Occipital lobe (tissue), 1 donor: ENCODE measurements at regions not wholly inside any gene's neighbourhood (a gene's known extent, or its start where the extent isn't known, plus 50 kb on each side); places are given as distances from the start of the nearest gene placed in this dataset.
"Not testable (repeated sequence)": the region's sequence is repeated elsewhere in the genome, so short reads cannot be mapped to it uniquely, and the experiment has no call there.

Experiments
- DNase-seq: peaks from one replicate; lab custom pipeline; 2025; lab: John Stamatoyannopoulos, UW

GRCh38 chr2:2899826-2900225, 477.8 kb downstream of the EIPR1 start:
- DNase-seq = no peak

GRCh38 chr2:2898744-2899143, 478.9 kb downstream of the EIPR1 start:
- no peak for DNase-seq

DNA sequence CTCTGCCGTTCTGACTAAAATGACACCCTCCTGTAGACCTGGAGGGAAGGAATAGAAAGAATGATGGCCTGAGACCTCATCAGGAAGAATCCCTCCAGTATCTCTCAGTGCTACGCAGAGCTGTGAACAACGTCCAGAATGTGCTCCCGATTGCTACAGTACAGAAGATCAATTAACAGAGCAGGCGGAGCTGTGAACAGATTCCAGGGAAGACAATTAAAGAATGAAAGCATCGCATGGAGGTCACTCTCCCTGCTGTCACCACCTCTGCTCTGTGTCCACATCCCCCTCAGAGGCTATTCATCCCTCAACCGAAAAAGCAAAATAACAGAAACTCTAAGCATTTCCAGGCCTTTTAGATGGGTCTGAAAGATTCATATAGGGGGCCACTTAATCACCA, 481.0 kb downstream of the EIPR1 start:
- no peak for DNase-seq

DNA sequence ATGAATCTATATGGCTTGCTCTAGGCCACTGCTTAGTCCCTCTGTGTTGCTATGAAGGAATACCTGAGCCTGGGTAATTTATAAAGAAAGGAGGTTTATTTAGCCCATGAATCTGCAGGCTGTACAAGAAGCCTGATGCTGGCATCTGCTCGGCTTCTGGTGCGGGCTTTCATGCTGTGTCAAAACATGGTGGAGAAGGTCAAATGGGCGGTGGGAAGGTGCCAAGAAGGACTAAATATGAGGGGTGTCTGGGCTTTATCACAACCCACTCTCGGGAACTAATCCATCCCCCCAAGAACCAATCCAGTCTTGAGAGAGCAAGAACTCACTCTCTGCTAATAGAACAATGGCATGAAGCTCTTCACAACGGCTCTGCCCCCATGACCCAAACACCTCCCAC, 481.6 kb downstream of the EIPR1 start:
- DNase-seq = no peak

DNA sequence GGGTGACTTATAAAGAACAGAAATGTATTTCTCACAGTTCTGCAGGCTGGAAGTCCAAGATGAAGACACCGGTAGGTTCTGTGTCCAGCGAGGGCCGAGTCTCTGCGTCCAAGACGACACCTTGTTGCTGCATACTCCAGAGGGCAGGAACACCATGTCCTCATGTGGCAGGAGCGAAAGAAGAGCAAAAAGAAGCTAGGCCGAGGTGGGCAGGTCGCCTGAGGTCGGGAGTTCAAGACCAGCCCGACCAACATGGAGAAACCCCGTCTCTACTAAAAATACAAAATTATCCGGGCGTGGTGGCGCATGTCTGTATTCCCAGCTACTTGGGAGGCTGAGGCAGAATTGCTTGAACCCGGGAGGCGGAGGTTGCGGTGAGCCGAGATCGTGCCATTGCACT, 483.6 kb downstream of the EIPR1 start:
- not testable (repeated sequence) for DNase-seq

GRCh38 chr2:2892892-2893291, 484.7 kb downstream of the EIPR1 start:
- no peak for DNase-seq

DNA sequence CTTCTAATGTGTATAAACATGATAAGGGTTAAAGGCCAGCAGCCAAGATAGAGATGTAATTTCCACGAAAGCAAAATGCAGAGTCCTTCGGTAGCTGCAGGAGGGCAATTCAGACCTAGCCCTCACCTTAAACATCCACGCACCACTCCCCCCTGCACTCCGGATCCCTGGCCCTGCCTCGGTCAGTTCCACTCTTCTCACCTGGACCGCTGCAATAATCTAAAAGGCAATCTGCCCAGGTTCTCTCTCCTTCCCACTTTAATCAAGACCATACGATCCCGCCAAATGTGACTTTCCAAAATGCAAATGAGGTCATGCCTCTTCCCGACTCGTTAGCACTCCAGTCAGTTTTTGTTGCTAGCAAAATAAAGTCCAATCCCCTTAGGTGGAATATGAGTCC, 485.2 kb downstream of the EIPR1 start:
- DNase-seq = no peak

GRCh38 chr2:2890901-2891300, 486.7 kb downstream of the EIPR1 start:
- no peak for DNase-seq

DNA sequence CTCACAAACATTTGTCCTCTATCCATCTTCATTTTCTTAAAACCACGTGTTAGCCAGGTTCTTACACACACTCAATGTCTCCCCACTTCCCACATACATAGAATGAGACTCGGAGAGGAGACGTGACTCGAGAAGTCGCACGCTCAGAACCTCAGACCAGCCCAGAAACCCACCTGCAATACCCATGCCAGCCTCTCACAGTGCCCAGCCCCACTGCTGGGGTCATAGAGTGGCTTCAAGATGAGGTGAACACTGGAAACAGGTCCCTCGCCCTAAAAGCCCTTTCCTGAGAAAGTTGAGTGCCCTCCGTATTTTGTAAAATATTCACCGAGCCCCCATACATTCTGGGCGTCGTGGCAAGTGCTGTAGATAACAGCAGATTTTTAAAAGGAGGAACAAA, 487.4 kb downstream of the EIPR1 start:
- DNase-seq = no peak

GRCh38 chr2:2889646-2890045, 488.0 kb downstream of the EIPR1 start:
- no peak for DNase-seq

DNA sequence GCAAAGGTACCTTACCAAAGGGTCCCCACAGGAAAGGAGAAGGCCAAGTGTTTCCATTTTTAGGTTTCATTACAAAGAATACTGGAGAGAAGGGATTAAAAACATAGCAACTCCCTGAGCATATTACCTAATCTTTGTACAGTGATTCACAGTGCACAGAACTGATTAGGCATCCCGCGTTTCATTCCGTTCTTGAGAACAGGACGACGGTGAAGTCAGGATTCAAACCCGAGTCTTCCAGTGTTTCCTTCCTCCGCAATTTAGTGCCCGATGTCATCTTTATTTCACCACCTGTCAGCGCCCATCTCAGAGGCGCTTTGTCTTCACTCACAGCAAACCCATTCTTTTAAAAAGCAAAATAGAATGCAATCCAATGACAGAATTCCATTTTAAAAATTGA, 488.5 kb downstream of the EIPR1 start:
- no peak for DNase-seq

GRCh38 chr2:2887772-2888387, 489.7 kb downstream of the EIPR1 start:
- no peak for DNase-seq

- DNase-seq = no peak
These were observed 490.7 kb downstream of the EIPR1 start for GRCh38 chr2:2886922-2887321.

GRCh38 chr2:2881499-2881898, 496.1 kb downstream of the EIPR1 start:
- no peak for DNase-seq

GRCh38 chr2:2880938-2881337, 496.7 kb downstream of the EIPR1 start:
- no peak for DNase-seq

DNA sequence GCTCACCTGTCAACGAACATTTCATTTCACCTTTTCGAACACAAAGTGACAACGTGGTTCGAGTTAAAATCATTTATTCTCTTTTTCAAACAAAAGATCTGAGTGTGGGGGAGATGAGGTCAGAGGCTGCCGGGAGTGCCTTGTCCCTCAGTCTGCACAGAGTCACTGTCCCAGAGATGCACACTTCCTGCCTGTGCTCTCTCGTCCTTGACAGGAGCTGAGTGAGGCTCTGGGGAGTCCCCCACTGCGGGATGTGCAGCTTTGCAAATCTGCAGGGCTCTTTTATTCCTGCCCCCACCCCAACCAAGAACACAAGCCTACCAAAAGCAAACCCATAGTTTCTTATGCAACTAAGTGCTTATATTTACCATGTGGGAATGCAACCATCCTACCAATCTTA, 497.8 kb downstream of the EIPR1 start:
- no peak for DNase-seq

DNA sequence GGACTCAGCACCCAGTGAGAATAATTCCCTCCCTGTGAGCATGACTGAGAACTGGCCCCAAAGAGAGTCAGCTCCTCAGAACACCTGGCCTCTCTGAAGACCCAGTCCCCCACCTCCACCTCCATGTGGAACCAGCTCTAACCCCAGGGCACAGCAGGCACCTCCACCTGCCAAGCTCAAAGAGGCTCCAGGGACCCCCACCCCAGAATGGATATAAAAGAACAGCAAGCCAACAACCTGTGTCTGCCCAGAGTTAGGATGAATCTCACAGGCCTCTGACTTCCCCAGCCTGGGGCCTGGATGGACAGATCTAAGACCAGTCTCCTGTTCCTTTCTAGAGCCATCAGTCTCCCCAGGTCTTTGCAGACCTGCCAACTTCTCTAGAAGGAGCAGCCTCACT, 498.5 kb downstream of the EIPR1 start:
- DNase-seq = no peak

DNA sequence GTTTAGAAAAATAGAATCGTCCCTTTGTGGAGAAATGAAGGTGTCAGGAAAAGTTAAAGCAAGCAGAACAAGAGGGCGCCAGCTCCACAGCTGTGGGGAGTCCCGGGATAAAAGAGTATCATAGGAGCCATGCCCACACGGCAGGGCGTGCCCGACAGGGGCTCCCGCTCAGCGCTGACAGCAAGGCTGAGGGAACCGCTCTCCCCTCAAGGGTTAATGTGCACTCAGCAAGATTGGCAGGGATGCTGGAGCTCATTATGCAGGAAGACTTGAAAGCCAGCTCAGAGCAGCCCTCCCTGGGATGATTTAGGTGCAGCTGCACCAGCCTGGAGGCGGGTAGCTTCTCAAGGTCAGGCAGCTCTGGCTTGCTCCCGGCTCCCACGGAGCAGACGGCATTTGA, 500.2 kb downstream of the EIPR1 start:
- DNase-seq = no peak

GRCh38 chr2:2876331-2877221, 501.0 kb downstream of the EIPR1 start:
- DNase-seq = no peak

DNA sequence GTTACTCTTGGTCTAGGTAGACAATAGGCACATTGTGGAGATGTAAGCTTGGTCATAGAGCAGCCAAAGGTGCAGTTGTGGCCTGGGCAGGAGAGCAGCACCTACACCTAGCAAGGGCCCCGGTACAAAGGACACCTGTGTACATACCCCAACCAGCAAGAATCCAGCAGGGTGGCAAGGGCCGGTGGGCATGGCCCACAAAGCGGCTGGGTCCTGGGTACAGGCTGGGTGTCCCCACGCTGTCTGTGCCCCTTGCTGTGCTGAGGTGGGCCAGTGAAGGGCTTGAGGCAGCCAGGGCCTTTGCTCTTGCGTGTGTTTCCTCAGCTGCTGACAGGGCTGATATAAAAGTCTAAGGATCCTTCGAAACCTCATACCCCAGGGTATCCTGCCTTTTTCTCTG, 501.8 kb downstream of the EIPR1 start:
- no peak for DNase-seq

- no peak for DNase-seq
These were observed 502.3 kb downstream of the EIPR1 start for GRCh38 chr2:2875296-2875695.

- no peak for DNase-seq
These were observed 502.8 kb downstream of the EIPR1 start for GRCh38 chr2:2874805-2875204.

DNA sequence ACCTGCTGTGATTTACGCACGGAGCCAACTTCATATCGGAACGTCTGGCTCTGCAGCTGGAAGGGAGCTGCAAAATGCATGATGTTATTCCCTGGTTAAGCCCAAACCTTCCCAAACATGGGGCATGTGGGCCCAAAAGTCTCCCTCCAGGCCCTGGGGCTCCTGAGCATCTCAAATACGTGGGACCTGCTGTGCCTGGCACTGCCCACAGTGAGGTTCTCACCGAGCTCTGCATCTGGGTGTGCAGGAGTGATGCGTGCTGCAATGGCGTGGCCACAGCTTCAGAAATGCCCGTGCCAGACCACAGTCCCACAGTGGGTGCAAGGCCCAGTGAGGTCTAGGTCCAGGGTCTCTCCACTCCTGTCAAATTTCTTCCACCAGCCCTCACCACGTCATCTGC, 503.3 kb downstream of the EIPR1 start:
- DNase-seq = no peak
